BLaER1 treated with 17β-estradiol and CSF1 and Interleukin-3, amounts not matched to agents 10 nM and 100 nM (cell line): ENCODE measurements at regions not wholly inside any gene's neighbourhood (a gene's known extent, or its start where the extent isn't known, plus 50 kb on each side); places are given as distances from the start of the nearest gene placed in this dataset.

Experiments
- H3K27ac ChIP-seq, 11 experiments: shearing (Covaris generic); formaldehyde crosslinking; 2 replicates each; pipeline ENCODE4 v1.8.1; 2022
- H3K27me3 ChIP-seq, 11 experiments: shearing (Covaris generic); formaldehyde crosslinking; 2 replicates each; pipeline ENCODE4 v1.8.1; 2022
- H3K36me3 ChIP-seq, 11 experiments: shearing (Covaris generic); formaldehyde crosslinking; 2 replicates each; pipeline ENCODE4 v1.8.1; 2022
- H3K4me1 ChIP-seq, 10 experiments: shearing (Covaris generic); formaldehyde crosslinking; 2 replicates each; pipeline ENCODE4 v1.8.1; 2022
- H3K4me2 ChIP-seq, 11 experiments: shearing (Covaris generic); formaldehyde crosslinking; 2 replicates each; pipeline ENCODE4 v1.8.1; 2022
- H3K4me3 ChIP-seq, 10 experiments: shearing (Covaris generic); formaldehyde crosslinking; 2 replicates each; pipeline ENCODE4 v1.8.1; 2022
- H3K9ac ChIP-seq, 11 experiments: shearing (Covaris generic); formaldehyde crosslinking; 2 replicates each; pipeline ENCODE4 v1.8.1; 2022
- H3K9me3 ChIP-seq, 11 experiments: shearing (Covaris generic); formaldehyde crosslinking; replicated peaks in 1 of 11; 2 replicates each; pipeline ENCODE4 v1.8.1; 2022
- H4K20me1 ChIP-seq, 11 experiments: shearing (Covaris generic); formaldehyde crosslinking; 2 replicates each; pipeline ENCODE4 v1.8.1; 2022
- Cebpa-rat ChIP-seq, 11 experiments: shearing (Covaris generic); IDR thresholded peaks; 2 replicates each; pipeline ENCODE4 v1.8.1; 2022

- Histone ChIP-seq H3K9me3 (peaks cover 0 to 4% (median 0%) of the 10 kb centered on the region in 11 experiments; a peak in 1 of 22 replicates), H3K27ac (no peak overlapping the region), H3K4me3 (no peak overlapping the region), H3K4me2 (peak overlapping the region in 7 of 11 experiments; percentile 1 to 59 (median 27); a peak in 10 of 22 replicates), H3K4me1 (peaks cover 10 to 23% (median 18%) of the 10 kb centered on the region in 10 experiments), H3K9ac (no peak overlapping the region), H3K27me3 (no peaks in the 10 kb centered on the region), H3K36me3 (no peaks in the 10 kb centered on the region), H4K20me1 (no peaks in the 10 kb centered on the region)
- no peak for TF ChIP-seq Cebpa-rat (IDR thresholded peaks at IDR 0.05)
Measured at GRCh38 chr1:219529116-219529515, 83.8 kb downstream of the ZC3H11B start.

GRCh38 chr1:219528633-219529032, 84.3 kb downstream of the ZC3H11B start:
- no peak for TF ChIP-seq Cebpa-rat (IDR thresholded peaks at IDR 0.05)
- Histone ChIP-seq H3K27me3 (no peaks in the 10 kb centered on the region), H4K20me1 (no peaks in the 10 kb centered on the region), H3K27ac (no peak overlapping the region), H3K4me1 (peaks cover 8 to 22% (median 16%) of the 10 kb centered on the region in 10 experiments), H3K36me3 (no peaks in the 10 kb centered on the region), H3K4me2 (peak overlapping the region in 4 of 11 experiments; percentile 8 to 59 (median 38); a peak in 6 of 22 replicates), H3K9ac (no peak overlapping the region), H3K9me3 (peaks cover 0 to 4% (median 0%) of the 10 kb centered on the region in 11 experiments; a peak in 1 of 22 replicates), H3K4me3 (no peak overlapping the region)

- TF ChIP-seq Cebpa-rat (IDR thresholded peaks at IDR 0.05) = no peak
- Histone ChIP-seq H3K27ac (no peak overlapping the region), H4K20me1 (no peaks in the 10 kb centered on the region), H3K4me3 (no peak overlapping the region), H3K27me3 (no peaks in the 10 kb centered on the region), H3K9me3 (peaks cover 0 to 4% (median 0%) of the 10 kb centered on the region in 11 experiments; a peak in 1 of 22 replicates), H3K9ac (no peak overlapping the region), H3K4me1 (peaks cover 2 to 16% (median 9%) of the 10 kb centered on the region in 10 experiments), H3K36me3 (no peaks in the 10 kb centered on the region), H3K4me2 (no peak overlapping the region)
Measured at GRCh38 chr1:219527994-219528393, 84.9 kb downstream of the ZC3H11B start.

GRCh38 chr1:219526074-219526473, 86.8 kb downstream of the ZC3H11B start:
- H3K27me3 ChIP-seq = no peaks in the 10 kb centered on the region
- peaks cover 0 to 4% (median 0%) of the 10 kb centered on the region in 11 experiments; a peak in 1 of 22 replicates for H3K9me3 ChIP-seq
- no peak overlapping the region for H3K27ac ChIP-seq
- H4K20me1 ChIP-seq = no peaks in the 10 kb centered on the region
- no peak for TF ChIP-seq Cebpa-rat (IDR thresholded peaks at IDR 0.05)
- H3K4me1 ChIP-seq = peaks cover 0 to 14% (median 7%) of the 10 kb centered on the region in 10 experiments; a peak in 12 of 20 replicates
- H3K36me3 ChIP-seq = no peaks in the 10 kb centered on the region
- no peak overlapping the region for H3K4me2 ChIP-seq
- no peak overlapping the region for H3K9ac ChIP-seq
- no peak overlapping the region for H3K4me3 ChIP-seq

- no peak overlapping the region for H3K27ac ChIP-seq
- no peak for TF ChIP-seq Cebpa-rat (IDR thresholded peaks at IDR 0.05)
- H3K27me3 ChIP-seq = no peaks in the 10 kb centered on the region
- H3K9me3 ChIP-seq = peaks cover 0 to under 1% (median 0%) of the 10 kb centered on the region in 11 experiments; a peak in 1 of 22 replicates
- no peaks in the 10 kb centered on the region for H4K20me1 ChIP-seq
- H3K4me2 ChIP-seq = no peak overlapping the region
- H3K4me3 ChIP-seq = no peak overlapping the region
- H3K9ac ChIP-seq = no peak overlapping the region
- 0 out of 20 replicates have a peak, but pooled peaks cover 0 to under 1% (median 0%) of the 10 kb centered on the region in 10 experiments for H3K4me1 ChIP-seq
- no peaks in the 10 kb centered on the region for H3K36me3 ChIP-seq
Measured at GRCh38 chr1:219523411-219523810, 89.5 kb downstream of the ZC3H11B start.

- Histone ChIP-seq H3K4me1 (no peaks in the 10 kb centered on the region), H3K9ac (no peak overlapping the region), H3K4me3 (no peak overlapping the region), H3K27ac (no peak overlapping the region), H4K20me1 (no peaks in the 10 kb centered on the region), H3K9me3 (no peaks in the 10 kb centered on the region), H3K27me3 (no peaks in the 10 kb centered on the region), H3K36me3 (no peaks in the 10 kb centered on the region), H3K4me2 (no peak overlapping the region)
- TF ChIP-seq Cebpa-rat (IDR thresholded peaks at IDR 0.05) = no peak
Measured at GRCh38 chr1:219521325-219521724, 91.6 kb downstream of the ZC3H11B start.

GRCh38 chr1:219520241-219520640, 92.7 kb downstream of the ZC3H11B start:
- Histone ChIP-seq H3K27ac (no peak overlapping the region), H3K4me1 (no peaks in the 10 kb centered on the region), H3K9me3 (no peaks in the 10 kb centered on the region), H3K4me2 (no peak overlapping the region), H3K9ac (no peak overlapping the region), H4K20me1 (no peaks in the 10 kb centered on the region), H3K4me3 (no peak overlapping the region), H3K36me3 (no peaks in the 10 kb centered on the region), H3K27me3 (no peaks in the 10 kb centered on the region)
- TF ChIP-seq Cebpa-rat (IDR thresholded peaks at IDR 0.05) = no peak

- H4K20me1 ChIP-seq = no peaks in the 10 kb centered on the region
- no peaks in the 10 kb centered on the region for H3K9me3 ChIP-seq
- H3K9ac ChIP-seq = no peak overlapping the region
- no peak for TF ChIP-seq Cebpa-rat (IDR thresholded peaks at IDR 0.05)
- no peak overlapping the region for H3K27ac ChIP-seq
- no peak overlapping the region for H3K4me3 ChIP-seq
- no peaks in the 10 kb centered on the region for H3K27me3 ChIP-seq
- 0 out of 20 replicates have a peak, but pooled peaks cover 0 to under 1% (median 0%) of the 10 kb centered on the region in 10 experiments for H3K4me1 ChIP-seq
- H3K4me2 ChIP-seq = no peak overlapping the region
- no peaks in the 10 kb centered on the region for H3K36me3 ChIP-seq
Measured at GRCh38 chr1:219518907-219519248, 94.0 kb downstream of the ZC3H11B start.

- no peaks in the 10 kb centered on the region for H3K36me3 ChIP-seq
- no peak overlapping the region for H3K4me2 ChIP-seq
- H3K27ac ChIP-seq = no peak overlapping the region
- H3K4me1 ChIP-seq = peaks cover 0 to 5% (median 0%) of the 10 kb centered on the region in 10 experiments; a peak in 1 of 20 replicates
- H3K27me3 ChIP-seq = no peaks in the 10 kb centered on the region
- no peak overlapping the region for H3K9ac ChIP-seq
- H3K9me3 ChIP-seq = no peaks in the 10 kb centered on the region
- H4K20me1 ChIP-seq = no peaks in the 10 kb centered on the region
- TF ChIP-seq Cebpa-rat (IDR thresholded peaks at IDR 0.05) = no peak
- H3K4me3 ChIP-seq = no peak overlapping the region
Measured at GRCh38 chr1:219518168-219518906, 94.6 kb downstream of the ZC3H11B start.

- H3K9me3 ChIP-seq = no peaks in the 10 kb centered on the region
- no peak overlapping the region for H3K9ac ChIP-seq
- no peaks in the 10 kb centered on the region for H3K27me3 ChIP-seq
- H3K4me1 ChIP-seq = peaks cover 0 to 8% (median 0%) of the 10 kb centered on the region in 10 experiments; a peak in 1 of 20 replicates
- H3K27ac ChIP-seq = no peak overlapping the region
- no peak overlapping the region for H3K4me3 ChIP-seq
- H3K36me3 ChIP-seq = no peaks in the 10 kb centered on the region
- H4K20me1 ChIP-seq = no peaks in the 10 kb centered on the region
- no peak overlapping the region for H3K4me2 ChIP-seq
- no peak for TF ChIP-seq Cebpa-rat (IDR thresholded peaks at IDR 0.05)
Measured at GRCh38 chr1:219517031-219517430, 95.9 kb downstream of the ZC3H11B start.
